ENCODE measurements at regions not wholly inside any gene's neighbourhood (a gene's known extent, or its start where the extent isn't known, plus 50 kb on each side); places are given as distances from the start of the nearest gene placed in this dataset.

GRCh38 chr2:134199123-134199522, 54.7 kb upstream of the MGAT5 start:
- H3K4me1 ChIP-seq (replicated peaks in 1 of 4; ENCODE audit: control insufficient read depth in 3 of 4, insufficient read depth in 4 of 4, low read length in 3 of 4), result peaks cover 4 to 17% (median 9%) of the 10 kb centered on the region in 4 experiments
- no peak overlapping the region for H3K4me2 ChIP-seq (ENCODE audit: insufficient read depth in 1 of 2, low read depth in 2 of 2, low read length in 2 of 2)
- H4K91ac ChIP-seq (replicated peaks; ENCODE audit: insufficient read length, low read length), result no peak overlapping the region

More at GRCh38 chr2:134199123-134199522, 54.7 kb upstream of the MGAT5 start:
- no peak for DNase-seq (ENCODE audit: low read depth in 1 of 2, low spot score in 2 of 2)
- no peak overlapping the region for H4K5ac ChIP-seq (ENCODE audit: insufficient read length, low read depth, low read length)
- no peak overlapping the region for H3K9ac ChIP-seq (replicated peaks in 1 of 4; ENCODE audit: extremely low read depth in 1 of 4, low read depth in 3 of 4, low read length in 3 of 4)
- H3K79me2 ChIP-seq (ENCODE audit: control insufficient read depth in 1 of 2, insufficient read depth in 2 of 2, low read length in 2 of 2), result peaks cover 0 to 81% of the 10 kb centered on the region in 2 experiments; a peak in 3 of 4 replicates
- peaks cover 0 to 4% of the 10 kb centered on the region in 2 experiments for H4K20me1 ChIP-seq (replicated peaks in 1 of 2; ENCODE audit: control insufficient read depth in 1 of 2, insufficient read depth in 2 of 2, low read length in 2 of 2)
- no peak overlapping the region for H3K14ac ChIP-seq (ENCODE audit: insufficient read length)
- no peak overlapping the region for H4K8ac ChIP-seq (ENCODE audit: extremely low read depth, insufficient read depth, low read length)
- H2BK20ac ChIP-seq (ENCODE audit: low read length), result no peak overlapping the region
- H3K18ac ChIP-seq (ENCODE audit: extremely low read depth, low read length), result no peak overlapping the region
- POLR2A ChIA-PET (ENCODE audit: partially characterized antibody), result no interaction called here
- CTCF ChIA-PET (ENCODE audit: partially characterized antibody), result interaction anchor here (1.2 to 12.8 kb wide), 11 partner anchors 9 to 309 kb away, joined by 3 to 240 read pairs (median 5); no protein-coding TSS in a partner anchor
- no peak overlapping the region for H3K56ac ChIP-seq (replicated peaks; ENCODE audit: insufficient read length, low read depth, low read length)
- no peak for FAIRE-seq
- no peaks in the 10 kb centered on the region for H3K36me3 ChIP-seq (ENCODE audit: control insufficient read depth in 2 of 4, insufficient read depth in 4 of 4, low read length in 3 of 4)
- no peak overlapping the region for H2BK120ac ChIP-seq (replicated peaks; ENCODE audit: low read depth, low read length)
- no peak for TF ChIP-seq SRF (IDR thresholded peaks at IDR 0.05; ENCODE audit: low read depth, low read length)
- TF ChIP-seq POLR2A (IDR thresholded peaks at IDR 0.05; ENCODE audit: control extremely low read depth in 1 of 2, low read depth in 2 of 2, low read length in 2 of 2), result no peak
- TF ChIP-seq EP300 (IDR thresholded peaks at IDR 0.05; ENCODE audit: borderline replicate concordance in 1 of 2, low read depth in 2 of 2, low read length in 2 of 2), result no peak
- no peak for TF ChIP-seq ZNF274 (IDR thresholded peaks at IDR 0.05; ENCODE audit: borderline replicate concordance, extremely low read depth, low read length)
- TF ChIP-seq USF2 (IDR thresholded peaks at IDR 0.05; ENCODE audit: low read length), result no peak
- TF ChIP-seq CHD1 (IDR thresholded peaks at IDR 0.05; ENCODE audit: low read depth, low read length), result no peak
- no peak for TF ChIP-seq E2F6 (IDR thresholded peaks at IDR 0.05)
- no peak overlapping the region for H2AFZ ChIP-seq (ENCODE audit: low read length)
- 84% methylated on average over 3 of the region's 3 CpGs; no CpG with 5 or more reads in 1 of the 2 experiments for WGBS, 2 experiments (ENCODE audit: extremely low coverage in 1 of 2, insufficient coverage in 1 of 2, insufficient read length in 1 of 2, insufficient replicate concordance in 2 of 2, low coverage in 1 of 2, low lambda C conversion rate in 2 of 2, missing lambda C conversion rate in 1 of 2)
- no peaks in the 10 kb centered on the region for H3K27me3 ChIP-seq (replicated peaks in 1 of 4; ENCODE audit: control insufficient read depth in 3 of 4, extremely low read depth in 1 of 4, insufficient read depth in 3 of 4, low read length in 3 of 4)
- H2AK5ac ChIP-seq (ENCODE audit: low read depth, low read length), result no peak overlapping the region
- peaks cover 3% of the 10 kb centered on the region; the same call in 1 of the 2 replicates for H3K79me1 ChIP-seq (ENCODE audit: low read depth, low read length)
- H3K23ac ChIP-seq (ENCODE audit: insufficient read length), result no peak overlapping the region
- no peak overlapping the region for H3K4ac ChIP-seq (replicated peaks; ENCODE audit: insufficient read length, low read depth, low read length)
- H3K9me3 ChIP-seq (ENCODE audit: insufficient read depth in 2 of 2, low read depth in 1 of 2, low read length in 1 of 2), result no peaks in the 10 kb centered on the region
- no peak overlapping the region for H3K4me3 ChIP-seq (ENCODE audit: extremely low read depth in 1 of 4, insufficient read depth in 2 of 4, low read depth in 3 of 4, low read length in 4 of 4)
- H2BK15ac ChIP-seq (ENCODE audit: low read length), result no peak overlapping the region
- H3K27ac ChIP-seq (ENCODE audit: low read depth, low read length), result no peak overlapping the region
- no peak overlapping the region for H2BK5ac ChIP-seq (ENCODE audit: low read depth, low read length)
- no peaks in the 10 kb centered on the region for H3K23me2 ChIP-seq (ENCODE audit: low read depth, low read length)
- no peak overlapping the region for H2BK12ac ChIP-seq (ENCODE audit: low read depth, low read length)

Data from H1 (cell line).